CD4-positive, alpha-beta T cell (primary cell): ENCODE measurements at regions not wholly inside any gene's neighbourhood (a gene's known extent, or its start where the extent isn't known, plus 50 kb on each side); places are given as distances from the start of the nearest gene placed in this dataset.

Source experiments
- ATAC-seq: fragments of 200-7000 bp; cut with Tn5 transposase; one replicate; pipeline ENCODE4 v1.10.0; 2022; ENCODE audit warnings: mild to moderate bottlenecking; ENCODE audit not compliant: poor library complexity
- CTCF ChIA-PET: fragments of 350-600 bp; sonication (Branson Sonifier 250); formaldehyde crosslinking; loops from one replicate; lab custom pipeline; 2021; ENCODE audit warnings: antibody characterized with exemption, inconsistent platforms; lab: Charles Lee
- POLR2A ChIA-PET: fragments of 350-600 bp; sonication (Branson Sonifier 250); formaldehyde crosslinking; loops from one replicate; lab custom pipeline; 2021; ENCODE audit warnings: antibody characterized with exemption, inconsistent platforms; lab: Charles Lee
- DNase-seq, 14 experiments: peaks; one replicate each; pipeline ENCODE4 v3.0.0-alpha.2; 2013 to 2020; ENCODE audit warnings: mixed read lengths in 2 of 14
- H3K27ac ChIP-seq, 2 donors: one replicate each; pipeline versions ENCODE4 v1.5.1 to v1.7.0; 2013; ENCODE audit warnings: low read length in 2 of 2, low read depth in 1 of 2, mild to moderate bottlenecking in 1 of 2
- H3K27me3 ChIP-seq, 2 experiments: 1 replicate in 1 of 2; 2 replicates in 1 of 2; pipeline versions ENCODE4 v1.6.1 to v1.7.0; 2013; ENCODE audit warnings: low read length in 2 of 2, control low read depth in 1 of 2, mild to moderate bottlenecking in 1 of 2, moderate library complexity in 1 of 2; ENCODE audit not compliant: insufficient read depth in 2 of 2, control insufficient read depth in 1 of 2
- H3K36me3 ChIP-seq: one replicate; pipeline ENCODE4 v1.6.1; 2013; ENCODE audit warnings: low read length, control low read depth; ENCODE audit not compliant: insufficient read depth
- H3K4me1 ChIP-seq: one replicate; pipeline ENCODE4 v1.6.1; 2013; ENCODE audit warnings: low read length, control low read depth; ENCODE audit not compliant: insufficient read depth
- H3K4me3 ChIP-seq: one replicate; pipeline ENCODE4 v1.5.1; 2013; ENCODE audit warnings: mild to moderate bottlenecking, low read length, moderate library complexity
- H3K9me3 ChIP-seq, 2 experiments: 1 replicate in 1 of 2; 2 replicates in 1 of 2; pipeline versions ENCODE4 v1.6.1 to v1.7.0; 2013; ENCODE audit warnings: low read length in 2 of 2, mild to moderate bottlenecking in 2 of 2, control low read depth in 1 of 2, moderate library complexity in 1 of 2; ENCODE audit not compliant: control insufficient read depth in 1 of 2, insufficient read depth in 1 of 2
- H3K27ac Mint-ChIP-seq: one replicate; pipeline ENCODE4 v1.8.0; 2020; ENCODE audit warnings: mixed read lengths
- H3K27me3 Mint-ChIP-seq: one replicate; pipeline ENCODE4 v1.8.0; 2021; ENCODE audit warnings: mixed read lengths
- H3K36me3 Mint-ChIP-seq: one replicate; pipeline ENCODE4 v1.8.0; 2021; ENCODE audit warnings: low read depth, mixed read lengths
- H3K4me1 Mint-ChIP-seq: one replicate; pipeline ENCODE4 v1.8.0; 2021; ENCODE audit warnings: low read depth, mixed read lengths
- H3K4me3 Mint-ChIP-seq: one replicate; pipeline ENCODE4 v1.8.0; 2020; ENCODE audit warnings: mild to moderate bottlenecking, mixed read lengths
- H3K9me3 Mint-ChIP-seq: one replicate; pipeline ENCODE4 v1.8.0; 2020; ENCODE audit warnings: mixed read lengths
- intact Hi-C, 2 experiments: fragments of 100-400 bp; cut with DNase I in 1 of 2; cut with micrococcal nuclease in 1 of 2; formaldehyde crosslinking; loops; one replicate each; pipeline versions ENCODE4 v1.15.1 to v1.9.0; 2023 to 2025; cut with DNase I, micrococcal nuclease
- TF ChIP-seq, protein P1 (sequence below): fragments of 200-600 bp; IDR thresholded peaks from one replicate; pipeline ENCODE4 v1.8.0; 2022; ENCODE audit warnings: antibody characterized with exemption, mild to moderate bottlenecking

DNA sequence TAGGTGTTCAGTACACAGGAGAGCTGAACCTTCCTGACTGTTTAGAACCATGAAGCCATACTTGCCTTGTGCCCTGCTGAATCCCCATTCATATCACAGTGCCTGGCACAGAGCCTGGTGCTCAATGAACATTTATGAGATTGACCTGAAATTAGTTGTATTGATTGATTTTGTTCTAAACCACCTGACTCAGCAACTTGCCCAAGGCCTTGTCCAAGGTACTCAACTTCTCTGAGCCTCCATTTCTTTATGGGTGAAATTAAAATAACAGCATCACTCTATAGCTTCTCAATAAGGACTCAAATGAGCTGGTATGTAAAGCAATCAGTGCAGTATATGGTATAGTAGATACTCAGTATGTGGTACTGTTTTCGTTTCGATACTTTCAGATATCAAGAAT, 208.1 kb downstream of the SLC39A8 start:
- ATAC-seq (no peak), DNase-seq (no peak)
- Histone ChIP-seq H3K36me3 (no peaks in the 10 kb centered on the region), H3K9me3 (no peaks in the 10 kb centered on the region), H3K4me1 (no peaks in the 10 kb centered on the region), H3K27ac (no peak overlapping the region), H3K27me3 (no peaks in the 10 kb centered on the region), H3K4me3 (no peak overlapping the region)
- Mint-ChIP-seq H3K27ac (no peak overlapping the region), H3K4me3 (no peak overlapping the region), H3K36me3 (no peaks in the 10 kb centered on the region), H3K4me1 (no peaks in the 10 kb centered on the region), H3K27me3 (no peaks in the 10 kb centered on the region), H3K9me3 (no peaks in the 10 kb centered on the region)
- POLR2A ChIA-PET: no interaction called here
- TF ChIP-seq, protein P1, sequence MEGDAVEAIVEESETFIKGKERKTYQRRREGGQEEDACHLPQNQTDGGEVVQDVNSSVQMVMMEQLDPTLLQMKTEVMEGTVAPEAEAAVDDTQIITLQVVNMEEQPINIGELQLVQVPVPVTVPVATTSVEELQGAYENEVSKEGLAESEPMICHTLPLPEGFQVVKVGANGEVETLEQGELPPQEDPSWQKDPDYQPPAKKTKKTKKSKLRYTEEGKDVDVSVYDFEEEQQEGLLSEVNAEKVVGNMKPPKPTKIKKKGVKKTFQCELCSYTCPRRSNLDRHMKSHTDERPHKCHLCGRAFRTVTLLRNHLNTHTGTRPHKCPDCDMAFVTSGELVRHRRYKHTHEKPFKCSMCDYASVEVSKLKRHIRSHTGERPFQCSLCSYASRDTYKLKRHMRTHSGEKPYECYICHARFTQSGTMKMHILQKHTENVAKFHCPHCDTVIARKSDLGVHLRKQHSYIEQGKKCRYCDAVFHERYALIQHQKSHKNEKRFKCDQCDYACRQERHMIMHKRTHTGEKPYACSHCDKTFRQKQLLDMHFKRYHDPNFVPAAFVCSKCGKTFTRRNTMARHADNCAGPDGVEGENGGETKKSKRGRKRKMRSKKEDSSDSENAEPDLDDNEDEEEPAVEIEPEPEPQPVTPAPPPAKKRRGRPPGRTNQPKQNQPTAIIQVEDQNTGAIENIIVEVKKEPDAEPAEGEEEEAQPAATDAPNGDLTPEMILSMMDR: no peak
- intact Hi-C loops: no loop called here
- CTCF ChIA-PET: no interaction called here

DNA sequence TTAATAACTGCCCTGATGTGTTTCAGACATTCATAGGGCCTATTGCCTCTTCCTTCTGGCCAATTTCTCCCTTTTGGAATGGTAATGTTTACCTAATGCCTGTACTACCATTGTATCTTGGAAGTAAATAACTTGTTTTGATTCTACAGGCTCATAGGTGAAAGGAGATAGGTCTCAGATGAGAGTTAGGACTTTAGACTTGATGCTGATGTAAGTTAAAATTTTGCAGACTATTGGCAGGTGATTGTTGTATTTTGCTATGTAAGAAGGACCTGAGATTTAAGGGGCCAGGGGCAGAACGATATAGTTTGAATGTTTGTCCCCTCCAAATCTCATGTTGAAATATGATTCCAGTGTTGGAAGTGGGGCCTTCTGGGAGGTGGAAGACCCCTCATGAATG, 215.5 kb downstream of the SLC39A8 start:
- H3K4me1 ChIP-seq: no peaks in the 10 kb centered on the region
- H3K27me3 ChIP-seq: no peaks in the 10 kb centered on the region
- no peak overlapping the region for H3K27ac ChIP-seq
- H3K36me3 Mint-ChIP-seq: no peaks in the 10 kb centered on the region
- no peaks in the 10 kb centered on the region for H3K4me1 Mint-ChIP-seq
- no peaks in the 10 kb centered on the region for H3K36me3 ChIP-seq
- H3K9me3 ChIP-seq: peaks cover 6 to 13% of the 10 kb centered on the region in 2 experiments
- H3K4me3 ChIP-seq: no peak overlapping the region
- intact Hi-C loops: no loop called here
- H3K27ac Mint-ChIP-seq: no peak overlapping the region
- no peak overlapping the region for H3K4me3 Mint-ChIP-seq
- TF ChIP-seq, protein P1: no peak
- DNase-seq: no peak
- ChIA-PET CTCF (no interaction called here), POLR2A (no interaction called here)
- no peak for ATAC-seq
- H3K27me3 Mint-ChIP-seq: peaks cover 14% of the 10 kb centered on the region
- H3K9me3 Mint-ChIP-seq: peaks cover 15% of the 10 kb centered on the region
